Prostate gland (tissue), 2 donors: ENCODE measurements at regions not wholly inside any gene's neighbourhood (a gene's known extent, or its start where the extent isn't known, plus 50 kb on each side); places are given as distances from the start of the nearest gene placed in this dataset.
A peak's percentile ranks its signal among the peaks of the same experiment; 100 is the strongest.

Experiments used
- DNase-seq: peaks from one replicate; pipeline ENCODE4 v3.0.0-alpha.2; 2019; ENCODE audit warnings: low spot score
- H3K27ac ChIP-seq, 2 donors: fragments of 200-600 bp; sonication (generic); 2 replicates each; pipeline ENCODE4 v1.5.1; 2017 to 2019
- H3K27me3 ChIP-seq: fragments of 200-600 bp; sonication (generic); replicated peaks from 2 replicates; pipeline ENCODE4 v1.5.1; 2019; ENCODE audit not compliant: insufficient read depth
- H3K36me3 ChIP-seq, 2 donors: fragments of 200-600 bp; sonication (generic); 1 replicate in 1 of 2; 2 replicates in 1 of 2; pipeline versions ENCODE4 v1.5.1 to v1.8.1; 2017 to 2019
- H3K4me1 ChIP-seq: fragments of 200-600 bp; sonication (generic); replicated peaks from 2 replicates; pipeline ENCODE4 v1.5.1; 2019
- H3K4me3 ChIP-seq, 2 donors: fragments of 200-600 bp; sonication (generic); 2 replicates each; pipeline ENCODE4 v1.5.1; 2017 to 2019
- H3K9me3 ChIP-seq: fragments of 200-600 bp; sonication (generic); 2 replicates; pipeline ENCODE4 v1.5.1; 2017
- CTCF ChIP-seq, 4 experiments: fragments of 200-600 bp in 2 of 4; fragments of 450-650 bp in 2 of 4; sonication (generic) in 2 of 4; IDR thresholded peaks; 1 replicate in 3 of 4; 2 replicates in 1 of 4; pipeline ENCODE4 v1.5.1; 2016 to 2019; ENCODE audit warnings: antibody characterized with exemption in 4 of 4, mild to moderate bottlenecking in 2 of 4, moderate library complexity in 2 of 4
- POLR2A ChIP-seq: fragments of 450-650 bp; IDR thresholded peaks from one replicate; pipeline ENCODE4 v1.6.1; 2016; ENCODE audit warnings: antibody characterized with exemption, mild to moderate bottlenecking
- POLR2AphosphoS5 ChIP-seq: sonication (generic); formaldehyde crosslinking; IDR thresholded peaks from one replicate; pipeline ENCODE4 v1.6.1; 2017; ENCODE audit warnings: antibody characterized with exemption
- WGBS: methylation state at CpG from one replicate; pipeline ENCODE4 v1.1.5; 2018; 5-methylcytosine and 5-hydroxymethylcytosine counted together
- intact Hi-C: fragments of 100-400 bp; cut with DNase I; formaldehyde crosslinking; loops from one replicate; pipeline ENCODE4 v1.14.2; 2022

GRCh38 chr6:3906846-3907151 is 57.6 kb downstream of the FAM50B start:
- intact Hi-C loops: no loop called here
- DNase-seq: no peak
- no peaks in the 10 kb centered on the region for H3K36me3 ChIP-seq
- no peaks in the 10 kb centered on the region for H3K9me3 ChIP-seq
- no peak for TF ChIP-seq POLR2AphosphoS5
- no peak for TF ChIP-seq CTCF (IDR thresholded peaks at IDR 0.05)
- no peak for TF ChIP-seq POLR2A
- 82% methylated on average over 2 of the region's 2 CpGs for WGBS
- no peaks in the 10 kb centered on the region for H3K4me1 ChIP-seq
- H3K4me3 ChIP-seq: no peak overlapping the region
- no peak overlapping the region for H3K27ac ChIP-seq
- no peaks in the 10 kb centered on the region for H3K27me3 ChIP-seq

GRCh38 chr6:3908223-3908622 is 59.0 kb downstream of the FAM50B start:
- Histone ChIP-seq H3K4me3 (no peak overlapping the region), H3K27me3 (no peaks in the 10 kb centered on the region), H3K9me3 (no peaks in the 10 kb centered on the region), H3K4me1 (peaks cover 4% of the 10 kb centered on the region), H3K27ac (no peak overlapping the region), H3K36me3 (no peaks in the 10 kb centered on the region)
- 96% methylated on average over 10 of the region's 10 CpGs for WGBS
- DNase-seq: no peak
- intact Hi-C loops: no loop called here
- no peak for TF ChIP-seq POLR2AphosphoS5
- no peak for TF ChIP-seq CTCF (IDR thresholded peaks at IDR 0.05)
- no peak for TF ChIP-seq POLR2A

- H3K27ac ChIP-seq: no peak overlapping the region
- 100% methylated on average over 6 of the region's 6 CpGs for WGBS
- intact Hi-C loops: no loop called here
- peaks cover 4% of the 10 kb centered on the region for H3K4me1 ChIP-seq
- H3K36me3 ChIP-seq: no peaks in the 10 kb centered on the region
- no peak for DNase-seq
- TF ChIP-seq CTCF (IDR thresholded peaks at IDR 0.05) (no peak), POLR2A (no peak), POLR2AphosphoS5 (no peak)
- no peaks in the 10 kb centered on the region for H3K9me3 ChIP-seq
- no peaks in the 10 kb centered on the region for H3K27me3 ChIP-seq
- no peak overlapping the region for H3K4me3 ChIP-seq
These were observed 59.8 kb downstream of the FAM50B start for GRCh38 chr6:3908961-3909360.

- H3K4me3 ChIP-seq: no peak overlapping the region
- DNase-seq: no peak
- 91% methylated on average over 7 of the region's 7 CpGs for WGBS
- no peaks in the 10 kb centered on the region for H3K9me3 ChIP-seq
- peaks cover 4% of the 10 kb centered on the region for H3K4me1 ChIP-seq
- no peaks in the 10 kb centered on the region for H3K27me3 ChIP-seq
- no peaks in the 10 kb centered on the region for H3K36me3 ChIP-seq
- H3K27ac ChIP-seq: no peak overlapping the region
- TF ChIP-seq CTCF (IDR thresholded peaks at IDR 0.05) (no peak), POLR2A (no peak), POLR2AphosphoS5 (no peak)
- intact Hi-C loops: loop anchor here (5.0 kb wide), 1 partner anchor 83 kb away; no protein-coding TSS in a partner anchor
These were observed 61.0 kb downstream of the FAM50B start for GRCh38 chr6:3910106-3910663.

GRCh38 chr6:3911130-3911529 is 62.0 kb downstream of the FAM50B start:
- peaks cover 4% of the 10 kb centered on the region for H3K4me1 ChIP-seq
- H3K36me3 ChIP-seq: no peaks in the 10 kb centered on the region
- H3K9me3 ChIP-seq: no peaks in the 10 kb centered on the region
- DNase-seq: no peak
- TF ChIP-seq POLR2A (no peak), POLR2AphosphoS5 (no peak), CTCF (IDR thresholded peaks at IDR 0.05) (no peak)
- peak overlapping the region; percentile 80 for H3K27ac ChIP-seq
- intact Hi-C loops: loop anchor here (5.0 kb wide), 1 partner anchor 84 kb away; no protein-coding TSS in a partner anchor
- H3K27me3 ChIP-seq: no peaks in the 10 kb centered on the region
- WGBS: 85% methylated on average over 2 of the region's 2 CpGs
- no peak overlapping the region for H3K4me3 ChIP-seq
